Muscle of leg (tissue), 3 donors: ENCODE measurements at regions not wholly inside any gene's neighbourhood (a gene's known extent, or its start where the extent isn't known, plus 50 kb on each side); places are given as distances from the start of the nearest gene placed in this dataset.

ENCODE experiments used
- DNase-seq: peaks from one replicate; pipeline ENCODE4 v3.0.0; 2013
- H3K27ac ChIP-seq: one replicate; pipeline ENCODE4 v1.5.1; 2013; ENCODE audit warnings: mild to moderate bottlenecking, low read length, control low read depth
- H3K27me3 ChIP-seq: one replicate; pipeline ENCODE4 v1.6.1; 2013; ENCODE audit warnings: low read length; ENCODE audit not compliant: control insufficient read depth, insufficient read depth
- H3K36me3 ChIP-seq: one replicate; pipeline ENCODE4 v1.6.1; 2013; ENCODE audit warnings: low read length; ENCODE audit not compliant: control insufficient read depth, insufficient read depth
- H3K4me1 ChIP-seq: one replicate; pipeline ENCODE4 v1.6.1; 2013; ENCODE audit warnings: low read length; ENCODE audit not compliant: control insufficient read depth, insufficient read depth
- H3K4me3 ChIP-seq: one replicate; pipeline ENCODE4 v1.5.1; 2013; ENCODE audit warnings: low read length, control low read depth
- H3K9me3 ChIP-seq: replicated peaks from 2 replicates; pipeline ENCODE4 v1.6.1; 2013; ENCODE audit warnings: low read depth, low read length; ENCODE audit not compliant: control insufficient read depth
- WGBS: methylation state at CpG from one replicate; pipeline ENCODE4 v1.1.5; 2013; ENCODE audit warnings: missing lambda C conversion rate; ENCODE audit not compliant: insufficient coverage; 5-methylcytosine and 5-hydroxymethylcytosine counted together

DNA sequence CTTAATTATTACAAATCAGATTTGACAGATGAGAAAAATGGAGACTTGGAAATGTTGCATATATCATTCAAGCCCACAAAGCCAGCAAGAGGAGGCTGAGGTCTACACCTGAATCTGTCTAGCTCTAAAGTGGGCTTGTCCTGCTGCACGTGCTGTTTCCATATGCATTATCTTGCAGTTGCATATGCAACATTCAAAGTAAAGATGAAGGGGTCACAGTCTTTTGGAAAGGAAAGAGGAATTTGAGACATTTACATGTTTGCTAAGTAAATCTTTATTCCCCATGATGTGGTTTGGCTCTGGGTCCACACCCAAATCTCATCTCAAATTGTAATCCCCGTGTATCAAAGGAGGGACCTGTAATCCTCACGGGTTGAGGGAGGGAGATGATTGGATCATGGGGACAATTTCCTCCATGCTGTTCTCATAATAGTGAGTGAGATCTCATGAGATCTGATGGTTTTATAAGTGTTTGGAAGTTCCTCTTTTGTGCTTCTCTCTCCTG is 98.3 kb downstream of the BACH1 start:
- H3K4me3 ChIP-seq: no peak overlapping the region
- no peaks in the 10 kb centered on the region for H3K4me1 ChIP-seq
- no CpG with 5 or more reads among the region's 3 CpGs for WGBS
- DNase-seq: no peak
- H3K9me3 ChIP-seq: peaks cover 7% of the 10 kb centered on the region
- no peaks in the 10 kb centered on the region for H3K36me3 ChIP-seq
- no peaks in the 10 kb centered on the region for H3K27me3 ChIP-seq
- H3K27ac ChIP-seq: no peak overlapping the region

DNA sequence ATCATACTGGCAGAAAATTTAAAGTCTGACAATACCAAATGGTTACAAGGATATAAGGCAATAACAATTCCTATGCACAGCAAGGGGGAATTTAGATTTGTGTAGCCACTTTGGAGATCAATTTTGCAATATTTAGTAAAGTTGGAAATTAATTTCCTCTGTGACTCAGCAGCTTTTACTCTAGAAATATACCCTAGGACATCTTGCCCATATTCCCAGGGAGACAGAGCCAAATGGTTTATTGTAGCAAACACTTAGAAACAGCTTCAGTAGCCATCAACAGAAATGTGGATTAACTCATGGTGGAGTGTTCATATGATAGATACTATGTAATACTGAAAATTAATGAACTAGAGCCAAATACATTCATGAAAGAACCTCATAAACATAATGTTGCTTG is 104.6 kb downstream of the BACH1 start:
- H3K27me3 ChIP-seq: no peaks in the 10 kb centered on the region
- H3K36me3 ChIP-seq: no peaks in the 10 kb centered on the region
- no peak overlapping the region for H3K27ac ChIP-seq
- H3K4me1 ChIP-seq: no peaks in the 10 kb centered on the region
- peaks cover 7% of the 10 kb centered on the region for H3K9me3 ChIP-seq
- H3K4me3 ChIP-seq: no peak overlapping the region
- DNase-seq: no peak

DNA sequence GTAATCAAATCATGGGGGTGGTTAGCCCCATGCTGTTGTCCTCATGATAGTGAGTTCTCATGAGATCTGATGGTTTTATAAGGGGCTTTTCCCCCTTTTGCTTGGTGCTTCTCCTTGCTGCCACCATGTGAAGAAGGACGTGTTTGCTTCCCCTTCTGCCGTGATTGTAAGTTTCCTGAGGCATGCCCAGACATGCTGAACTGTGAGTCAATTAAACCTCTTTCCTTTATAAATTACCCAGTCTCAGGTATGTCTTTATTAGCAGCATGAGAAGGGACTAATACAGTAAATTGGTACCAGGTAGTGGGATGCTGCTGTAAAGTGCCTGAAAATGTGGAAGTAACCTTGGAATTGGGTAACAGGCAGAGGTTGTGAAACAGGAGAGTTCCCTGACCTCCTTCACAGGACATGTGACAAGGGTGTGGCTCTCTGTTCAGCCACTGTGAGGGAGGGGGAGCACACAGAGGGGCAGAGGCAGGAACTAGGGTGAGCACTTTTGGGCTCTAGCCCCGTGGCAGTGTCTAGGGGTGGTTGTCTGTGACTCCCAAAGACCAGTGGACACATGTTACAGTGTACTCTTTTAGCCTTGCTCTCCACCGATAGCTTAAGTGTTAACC is 105.3 kb downstream of the BACH1 start:
- peaks cover 7% of the 10 kb centered on the region for H3K9me3 ChIP-seq
- H3K36me3 ChIP-seq: no peaks in the 10 kb centered on the region
- no peak overlapping the region for H3K4me3 ChIP-seq
- DNase-seq: no peak
- H3K27ac ChIP-seq: no peak overlapping the region
- no peaks in the 10 kb centered on the region for H3K27me3 ChIP-seq
- H3K4me1 ChIP-seq: no peaks in the 10 kb centered on the region
- WGBS: 84% methylated on average over 2 of the region's 4 CpGs

DNA sequence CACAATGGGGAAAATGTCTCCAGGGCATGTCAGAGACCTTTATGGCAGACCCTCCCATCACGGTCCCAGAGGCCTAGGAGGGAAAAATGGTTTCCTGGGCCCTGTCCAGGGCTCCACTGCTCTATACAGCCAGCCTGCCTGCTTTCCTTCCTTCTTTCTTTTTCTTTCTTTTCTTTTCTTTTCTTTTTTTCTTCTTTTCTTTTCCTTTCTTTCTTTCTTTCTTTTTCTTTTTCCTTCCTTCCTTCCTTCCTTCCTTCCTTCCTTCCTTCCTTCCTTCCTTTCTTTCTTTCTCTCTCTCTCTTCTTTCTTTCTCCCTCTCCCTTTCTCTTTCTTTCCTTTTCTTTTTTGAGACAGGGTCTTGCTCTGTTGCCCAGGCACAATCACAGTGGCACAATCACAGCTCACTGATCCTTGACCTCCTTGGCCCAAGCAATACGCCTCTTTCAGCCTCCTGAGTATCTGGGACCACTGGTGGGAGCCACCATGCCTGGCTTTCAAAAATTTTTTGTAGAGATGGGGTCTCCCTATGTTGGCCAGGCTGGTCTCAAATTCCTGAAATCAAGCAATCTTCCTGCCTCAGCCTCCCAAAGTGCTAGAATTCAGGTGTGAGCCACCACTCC is 106.9 kb downstream of the BACH1 start:
- DNase-seq: no peak
- Histone ChIP-seq H3K36me3 (no peaks in the 10 kb centered on the region), H3K27ac (no peak overlapping the region), H3K27me3 (no peaks in the 10 kb centered on the region), H3K4me1 (no peaks in the 10 kb centered on the region), H3K4me3 (no peak overlapping the region), H3K9me3 (no peaks in the 10 kb centered on the region)
- WGBS: 100% methylated on average over 1 of the region's 2 CpGs

- no peaks in the 10 kb centered on the region for H3K27me3 ChIP-seq
- H3K9me3 ChIP-seq: no peaks in the 10 kb centered on the region
- no peaks in the 10 kb centered on the region for H3K4me1 ChIP-seq
- no peaks in the 10 kb centered on the region for H3K36me3 ChIP-seq
- H3K4me3 ChIP-seq: no peak overlapping the region
- no peak overlapping the region for H3K27ac ChIP-seq
- DNase-seq: no peak
Measured at GRCh38 chr21:29406385-29406784, 107.7 kb downstream of the BACH1 start.

DNA sequence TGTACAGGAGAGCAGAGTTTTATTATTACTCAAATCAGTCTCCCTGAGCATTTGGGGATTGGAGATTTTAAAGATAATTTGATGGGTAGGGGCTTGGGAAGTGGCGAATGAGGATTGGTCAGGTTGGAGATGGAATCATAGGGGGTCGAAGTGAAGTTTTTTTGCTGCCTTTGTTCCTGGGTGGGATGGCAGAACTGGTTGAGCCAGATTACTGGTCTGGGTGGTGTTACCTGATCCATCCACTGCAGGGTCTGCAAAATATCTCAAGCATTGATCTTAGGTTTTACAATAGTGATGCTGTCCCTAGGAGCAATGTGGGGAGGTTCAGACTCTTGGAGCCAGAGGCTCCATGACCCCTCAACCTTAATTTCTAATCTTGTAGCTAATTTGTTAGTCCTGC is 108.8 kb downstream of the BACH1 start:
- Histone ChIP-seq H3K9me3 (no peaks in the 10 kb centered on the region), H3K27ac (no peak overlapping the region), H3K4me3 (no peak overlapping the region), H3K36me3 (no peaks in the 10 kb centered on the region), H3K27me3 (no peaks in the 10 kb centered on the region), H3K4me1 (no peaks in the 10 kb centered on the region)
- 100% methylated on average over 1 of the region's 2 CpGs for WGBS
- no peak for DNase-seq

DNA sequence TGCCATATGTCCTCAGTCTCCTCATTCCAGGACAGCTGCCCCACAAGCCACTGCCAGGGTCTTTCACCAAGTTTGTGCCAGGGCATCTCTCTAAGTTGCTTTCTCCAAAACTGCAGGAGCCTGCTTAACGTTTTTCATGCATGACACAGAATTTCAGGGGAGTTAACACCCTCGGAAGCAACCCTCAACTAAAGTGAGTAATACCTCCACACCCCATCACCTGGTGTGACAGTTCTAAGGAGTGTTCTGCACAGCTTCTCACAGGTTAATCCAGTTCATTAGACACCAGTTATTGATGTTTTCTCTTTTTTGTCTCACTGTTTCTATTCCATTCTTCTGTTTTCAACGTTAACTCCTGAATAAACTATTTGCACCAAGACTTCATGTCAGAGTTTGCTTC is 115.0 kb downstream of the BACH1 start:
- no peak overlapping the region for H3K4me3 ChIP-seq
- no peaks in the 10 kb centered on the region for H3K9me3 ChIP-seq
- DNase-seq: no peak
- no peak overlapping the region for H3K27ac ChIP-seq
- 17% methylated on average over 1 of the region's 3 CpGs for WGBS
- H3K36me3 ChIP-seq: no peaks in the 10 kb centered on the region
- no peaks in the 10 kb centered on the region for H3K4me1 ChIP-seq
- no peaks in the 10 kb centered on the region for H3K27me3 ChIP-seq

GRCh38 chr21:29416268-29416667 is 117.5 kb downstream of the BACH1 start:
- Histone ChIP-seq H3K36me3 (no peaks in the 10 kb centered on the region), H3K27ac (no peak overlapping the region), H3K27me3 (no peaks in the 10 kb centered on the region), H3K9me3 (no peaks in the 10 kb centered on the region), H3K4me1 (no peaks in the 10 kb centered on the region), H3K4me3 (no peak overlapping the region)
- WGBS: no CpG with 5 or more reads among the region's 4 CpGs
- DNase-seq: no peak

DNA sequence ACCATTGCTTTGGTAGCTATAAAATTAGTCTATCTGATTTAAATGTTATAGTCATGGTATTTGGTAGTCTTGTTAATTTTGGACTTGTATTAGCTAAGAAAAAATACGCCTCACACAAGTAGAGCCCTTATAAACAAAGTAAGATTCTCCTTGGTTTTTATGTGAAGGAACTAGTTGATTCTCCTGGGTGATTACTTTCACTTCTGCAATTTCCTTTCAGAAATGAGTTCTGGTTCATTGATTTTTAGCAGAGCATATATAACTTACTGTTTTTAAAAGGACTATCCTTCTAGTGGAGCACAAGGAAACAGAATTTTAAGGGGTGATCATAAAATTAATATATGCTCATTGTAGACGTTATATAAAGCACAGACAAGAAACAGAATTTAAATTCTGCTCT is 120.1 kb downstream of the BACH1 start:
- no CpG with 5 or more reads among the region's 2 CpGs for WGBS
- DNase-seq: peak; percentile 12
- H3K36me3 ChIP-seq: no peaks in the 10 kb centered on the region
- no peaks in the 10 kb centered on the region for H3K27me3 ChIP-seq
- no peaks in the 10 kb centered on the region for H3K4me1 ChIP-seq
- H3K4me3 ChIP-seq: no peak overlapping the region
- no peak overlapping the region for H3K27ac ChIP-seq
- no peaks in the 10 kb centered on the region for H3K9me3 ChIP-seq

DNA sequence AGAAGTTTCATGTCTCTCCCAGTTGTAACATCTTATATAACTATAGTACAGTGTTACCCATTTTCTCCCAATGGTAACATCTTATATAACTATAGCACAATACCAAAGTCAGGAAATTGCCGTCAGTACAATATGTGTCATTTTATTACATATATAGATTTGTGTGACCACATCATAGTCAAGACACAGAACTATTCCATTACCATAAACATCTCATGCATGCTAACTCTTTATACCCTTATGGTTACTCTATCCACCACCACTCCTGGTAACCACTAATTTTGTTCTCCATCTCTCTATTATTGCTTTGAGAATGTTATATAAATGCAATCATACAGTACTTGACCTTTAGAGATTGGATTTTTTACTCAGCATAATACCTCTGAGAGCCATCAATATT is 120.7 kb downstream of the BACH1 start:
- no peak for DNase-seq
- Histone ChIP-seq H3K4me3 (no peak overlapping the region), H3K9me3 (no peaks in the 10 kb centered on the region), H3K36me3 (no peaks in the 10 kb centered on the region), H3K27ac (no peak overlapping the region), H3K27me3 (no peaks in the 10 kb centered on the region), H3K4me1 (no peaks in the 10 kb centered on the region)
- no CpG with 5 or more reads among the region's 1 CpG for WGBS
